Nucleus accumbens (tissue), 56 donors: ENCODE measurements at regions not wholly inside any gene's neighbourhood (a gene's known extent, or its start where the extent isn't known, plus 50 kb on each side); places are given as distances from the start of the nearest gene placed in this dataset.
"Not testable (repeated sequence)": the region's sequence is repeated elsewhere in the genome, so short reads cannot be mapped to it uniquely, and the experiment has no call there.

Experiments
- DNase-seq, 56 donors: peaks; one replicate each; lab custom pipeline; 2025; lab: John Stamatoyannopoulos, UW

- no peak for DNase-seq
Observed at GRCh38 chr7:113784956-113785355, 133.9 kb downstream of the PPP1R3A start.

GRCh38 chr7:113784316-113784715 is 134.5 kb downstream of the PPP1R3A start:
- DNase-seq: no peak

GRCh38 chr7:113783403-113783802 is 135.4 kb downstream of the PPP1R3A start:
- no peak for DNase-seq

- DNase-seq: no peak
Observed at GRCh38 chr7:113775804-113776203, 143.0 kb downstream of the PPP1R3A start.

- DNase-seq: no peak
Observed at GRCh38 chr7:113775401-113775800, 143.4 kb downstream of the PPP1R3A start.

GRCh38 chr7:113774182-113774807 is 144.5 kb downstream of the PPP1R3A start:
- DNase-seq: peak in 3 of 56 donors; percentile 2 to 34 (median 16)

- DNase-seq: no peak
Observed at GRCh38 chr7:113770146-113770738, 148.6 kb downstream of the PPP1R3A start.

GRCh38 chr7:113768387-113768786 is 150.4 kb downstream of the PPP1R3A start:
- no peak for DNase-seq

- DNase-seq: no peak
Observed at GRCh38 chr7:113764401-113765035, 154.3 kb downstream of the PPP1R3A start.

- no peak for DNase-seq
Observed at GRCh38 chr7:113763226-113763625, 155.6 kb downstream of the PPP1R3A start.

GRCh38 chr7:113756250-113756649 is 162.6 kb downstream of the PPP1R3A start:
- DNase-seq: no peak

GRCh38 chr7:113752689-113753088 is 166.1 kb downstream of the PPP1R3A start:
- no peak for DNase-seq

GRCh38 chr7:113752289-113752688 is 166.5 kb downstream of the PPP1R3A start:
- no peak for DNase-seq

GRCh38 chr7:113751547-113751946 is 167.3 kb downstream of the PPP1R3A start:
- DNase-seq: no peak

- not testable (repeated sequence) for DNase-seq
Observed at GRCh38 chr7:113748385-113748784, 170.4 kb downstream of the PPP1R3A start.

- not testable (repeated sequence) for DNase-seq
Observed at GRCh38 chr7:113742946-113743431, 175.8 kb downstream of the PPP1R3A start.

- DNase-seq: no peak
Observed at GRCh38 chr7:113742377-113742776, 176.4 kb downstream of the PPP1R3A start.

GRCh38 chr7:113731571-113731970 is 187.2 kb downstream of the PPP1R3A start:
- DNase-seq: no peak

- DNase-seq: no peak
Observed at GRCh38 chr7:113730309-113730955, 188.4 kb downstream of the PPP1R3A start.

- DNase-seq: no peak
Observed at GRCh38 chr7:113727486-113727885, 191.3 kb downstream of the PPP1R3A start.

- no peak for DNase-seq
Observed at GRCh38 chr7:113722006-113722405, 196.8 kb downstream of the PPP1R3A start.
